ENCODE measurements at regions not wholly inside any gene's neighbourhood (a gene's known extent, or its start where the extent isn't known, plus 50 kb on each side); places are given as distances from the start of the nearest gene placed in this dataset.
"Not testable (repeated sequence)": the region's sequence is repeated elsewhere in the genome, so short reads cannot be mapped to it uniquely, and the experiment has no call there.

DNA sequence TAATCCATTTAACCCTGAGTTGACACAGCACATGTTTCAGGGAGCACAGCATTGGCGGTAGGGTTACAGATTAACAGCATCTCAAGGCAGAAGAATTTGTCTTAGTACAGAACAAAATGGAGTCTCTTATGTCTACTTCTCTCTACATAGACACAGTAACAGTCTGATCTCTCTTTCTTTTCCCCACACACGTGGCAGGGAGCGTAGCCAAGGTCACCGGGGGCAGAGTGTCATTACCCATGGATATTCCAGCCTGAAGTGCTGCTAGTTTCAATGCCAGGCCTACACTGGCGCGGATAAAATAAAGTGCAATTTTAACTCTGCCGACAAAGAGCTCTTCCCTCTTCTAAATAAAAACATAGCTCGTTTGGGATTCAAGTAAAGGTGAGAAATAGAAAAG lies 366.3 kb upstream of the SGCG start:
- TF ChIP-seq, protein P1, sequence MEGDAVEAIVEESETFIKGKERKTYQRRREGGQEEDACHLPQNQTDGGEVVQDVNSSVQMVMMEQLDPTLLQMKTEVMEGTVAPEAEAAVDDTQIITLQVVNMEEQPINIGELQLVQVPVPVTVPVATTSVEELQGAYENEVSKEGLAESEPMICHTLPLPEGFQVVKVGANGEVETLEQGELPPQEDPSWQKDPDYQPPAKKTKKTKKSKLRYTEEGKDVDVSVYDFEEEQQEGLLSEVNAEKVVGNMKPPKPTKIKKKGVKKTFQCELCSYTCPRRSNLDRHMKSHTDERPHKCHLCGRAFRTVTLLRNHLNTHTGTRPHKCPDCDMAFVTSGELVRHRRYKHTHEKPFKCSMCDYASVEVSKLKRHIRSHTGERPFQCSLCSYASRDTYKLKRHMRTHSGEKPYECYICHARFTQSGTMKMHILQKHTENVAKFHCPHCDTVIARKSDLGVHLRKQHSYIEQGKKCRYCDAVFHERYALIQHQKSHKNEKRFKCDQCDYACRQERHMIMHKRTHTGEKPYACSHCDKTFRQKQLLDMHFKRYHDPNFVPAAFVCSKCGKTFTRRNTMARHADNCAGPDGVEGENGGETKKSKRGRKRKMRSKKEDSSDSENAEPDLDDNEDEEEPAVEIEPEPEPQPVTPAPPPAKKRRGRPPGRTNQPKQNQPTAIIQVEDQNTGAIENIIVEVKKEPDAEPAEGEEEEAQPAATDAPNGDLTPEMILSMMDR (IDR thresholded peaks at IDR 0.05): not testable (repeated sequence)
- TF ChIP-seq EP300, POLR2A (IDR thresholded peaks at IDR 0.05): not testable (repeated sequence)
